Esophagus muscularis mucosa (tissue), 4 donors: ENCODE measurements at regions not wholly inside any gene's neighbourhood (a gene's known extent, or its start where the extent isn't known, plus 50 kb on each side); places are given as distances from the start of the nearest gene placed in this dataset.

Source experiments
- DNase-seq: peaks from one replicate; pipeline ENCODE4 v3.0.0-alpha.2; 2017; ENCODE audit errors: extremely low spot score
- H3K27ac ChIP-seq, 4 donors: fragments of 200-600 bp; sonication (generic); replicated peaks in 1 of 4; 1 replicate in 3 of 4; 2 replicates in 1 of 4; pipeline ENCODE4 v1.5.1; 2016 to 2019; ENCODE audit warnings: mild to moderate bottlenecking in 1 of 4
- H3K27me3 ChIP-seq, 4 donors: fragments of 200-600 bp; sonication (generic); one replicate each; pipeline versions ENCODE4 v1.5.1 to v1.6.0; 2016 to 2019
- H3K36me3 ChIP-seq, 4 donors: fragments of 200-600 bp; sonication (generic); one replicate each; pipeline ENCODE4 v1.5.1; 2016 to 2019
- H3K4me1 ChIP-seq, 4 donors: fragments of 200-600 bp; sonication (generic); one replicate each; pipeline ENCODE4 v1.5.1; 2016 to 2019
- H3K4me3 ChIP-seq, 4 donors: fragments of 200-600 bp; sonication (generic); 1 replicate in 2 of 4; 2 replicates in 2 of 4; pipeline ENCODE4 v1.5.1; 2016 to 2019; ENCODE audit warnings: mild to moderate bottlenecking in 4 of 4, moderate library complexity in 1 of 4
- H3K9me3 ChIP-seq, 4 donors: fragments of 200-600 bp; sonication (generic); 1 replicate in 3 of 4; 2 replicates in 1 of 4; pipeline ENCODE4 v1.5.1; 2016 to 2019
- CTCF ChIP-seq, 3 experiments: fragments of 200-600 bp in 2 of 3; fragments of 450-650 bp in 1 of 3; sonication (generic) in 2 of 3; IDR thresholded peaks; one replicate each; pipeline ENCODE4 v1.5.1; 2017 to 2019; ENCODE audit warnings: antibody characterized with exemption in 3 of 3, mild to moderate bottlenecking in 2 of 3, moderate library complexity in 1 of 3
- EP300 ChIP-seq: sonication (generic); formaldehyde crosslinking; IDR thresholded peaks from one replicate; pipeline ENCODE4 v1.6.1; 2017; ENCODE audit warnings: antibody characterized with exemption
- POLR2A ChIP-seq: fragments of 450-650 bp; IDR thresholded peaks from one replicate; pipeline ENCODE4 v1.6.1; 2017; ENCODE audit warnings: antibody characterized with exemption, moderate library complexity, mild to moderate bottlenecking, low read depth
- POLR2AphosphoS5 ChIP-seq, 2 donors: sonication (generic); formaldehyde crosslinking; IDR thresholded peaks; one replicate each; pipeline ENCODE4 v1.6.1; 2017; ENCODE audit warnings: antibody characterized with exemption in 2 of 2
- WGBS: methylation state at CpG from one replicate; pipeline ENCODE4 v1.1.5; 2018; 5-methylcytosine and 5-hydroxymethylcytosine counted together
- intact Hi-C: fragments of 100-400 bp; cut with DNase I; formaldehyde crosslinking; loops from one replicate; pipeline ENCODE4 v1.15.1; 2023

- WGBS: 81% methylated on average over 2 of the region's 2 CpGs
- TF ChIP-seq POLR2A: no peak
- TF ChIP-seq CTCF (IDR thresholded peaks at IDR 0.05): no peak
- TF ChIP-seq POLR2AphosphoS5 (IDR thresholded peaks at IDR 0.05): no peak
- no peak for TF ChIP-seq EP300
- intact Hi-C loops: no loop called here
- Histone ChIP-seq H3K27me3 (no peaks in the 10 kb centered on the region), H3K4me1 (no peaks in the 10 kb centered on the region), H3K36me3 (no peaks in the 10 kb centered on the region), H3K27ac (no peak overlapping the region), H3K4me3 (no peak overlapping the region), H3K9me3 (no peaks in the 10 kb centered on the region)
- no peak for DNase-seq
These were observed 267.9 kb upstream of the PIK3C3 start for GRCh38 chr18:41687138-41687537.

- Histone ChIP-seq H3K9me3 (no peaks in the 10 kb centered on the region), H3K4me1 (no peaks in the 10 kb centered on the region), H3K36me3 (no peaks in the 10 kb centered on the region), H3K27me3 (no peaks in the 10 kb centered on the region), H3K27ac (no peak overlapping the region), H3K4me3 (no peak overlapping the region)
- no peak for TF ChIP-seq CTCF (IDR thresholded peaks at IDR 0.05)
- TF ChIP-seq EP300: no peak
- no peak for TF ChIP-seq POLR2AphosphoS5 (IDR thresholded peaks at IDR 0.05)
- no peak for TF ChIP-seq POLR2A
- 88% methylated on average over 8 of the region's 8 CpGs for WGBS
- intact Hi-C loops: no loop called here
- no peak for DNase-seq
These were observed 273.7 kb upstream of the PIK3C3 start for GRCh38 chr18:41681138-41681880.

- DNase-seq: no peak
- Histone ChIP-seq H3K4me3 (no peak overlapping the region), H3K27ac (no peak overlapping the region), H3K27me3 (no peaks in the 10 kb centered on the region), H3K36me3 (no peaks in the 10 kb centered on the region), H3K9me3 (no peaks in the 10 kb centered on the region), H3K4me1 (no peaks in the 10 kb centered on the region)
- 64% methylated on average over 7 of the region's 7 CpGs for WGBS
- intact Hi-C loops: no loop called here
- TF ChIP-seq CTCF (IDR thresholded peaks at IDR 0.05) (no peak), POLR2A (no peak), EP300 (no peak), POLR2AphosphoS5 (IDR thresholded peaks at IDR 0.05) (no peak)
These were observed 280.5 kb upstream of the PIK3C3 start for GRCh38 chr18:41674506-41674905.

GRCh38 chr18:41666231-41666630 lies 288.8 kb upstream of the PIK3C3 start:
- intact Hi-C loops: no loop called here
- DNase-seq: no peak

More at GRCh38 chr18:41666231-41666630, 288.8 kb upstream of the PIK3C3 start:
- Histone ChIP-seq H3K4me3 (no peak overlapping the region), H3K36me3 (no peaks in the 10 kb centered on the region), H3K27me3 (no peaks in the 10 kb centered on the region), H3K4me1 (no peaks in the 10 kb centered on the region), H3K9me3 (peaks cover 0 to 8% (median 0%) of the 10 kb centered on the region in 4 donors), H3K27ac (no peak overlapping the region)
- TF ChIP-seq POLR2A (no peak), POLR2AphosphoS5 (IDR thresholded peaks at IDR 0.05) (no peak), CTCF (IDR thresholded peaks at IDR 0.05) (no peak), EP300 (no peak)
